GM18519 (cell line): ENCODE measurements at regions not wholly inside any gene's neighbourhood (a gene's known extent, or its start where the extent isn't known, plus 50 kb on each side); places are given as distances from the start of the nearest gene placed in this dataset.

Experiments used
- ATAC-seq: cut with Tn5 transposase; IDR thresholded peaks from one replicate; pipeline ENCODE4 v1.9.1; 2021; ENCODE audit warnings: mild to moderate bottlenecking, moderate library complexity; ENCODE audit not compliant: unreplicated experiment, low FRiP score

DNA sequence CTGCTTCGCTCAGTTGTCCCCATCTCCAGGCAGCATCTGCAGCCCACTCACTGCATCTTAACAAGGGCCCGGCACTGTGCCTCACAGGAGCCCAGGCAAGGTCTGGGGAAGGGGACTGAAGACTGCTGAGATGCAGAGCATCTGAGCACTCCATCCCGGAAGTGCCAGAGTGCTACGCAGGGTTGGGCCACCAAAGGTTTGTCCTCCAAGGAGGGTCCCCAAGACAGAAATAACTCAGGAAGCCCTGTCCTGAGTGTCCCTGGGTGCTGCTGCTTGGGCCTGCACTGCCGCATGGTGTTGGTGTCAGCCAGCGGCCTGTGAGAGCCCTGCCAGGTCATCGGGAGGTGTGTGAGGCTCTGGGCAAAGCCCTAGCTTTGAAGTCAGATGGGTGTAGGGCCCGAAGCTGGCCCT, 288.2 kb upstream of the ZMIZ1 start:
- ATAC-seq, result no peak

DNA sequence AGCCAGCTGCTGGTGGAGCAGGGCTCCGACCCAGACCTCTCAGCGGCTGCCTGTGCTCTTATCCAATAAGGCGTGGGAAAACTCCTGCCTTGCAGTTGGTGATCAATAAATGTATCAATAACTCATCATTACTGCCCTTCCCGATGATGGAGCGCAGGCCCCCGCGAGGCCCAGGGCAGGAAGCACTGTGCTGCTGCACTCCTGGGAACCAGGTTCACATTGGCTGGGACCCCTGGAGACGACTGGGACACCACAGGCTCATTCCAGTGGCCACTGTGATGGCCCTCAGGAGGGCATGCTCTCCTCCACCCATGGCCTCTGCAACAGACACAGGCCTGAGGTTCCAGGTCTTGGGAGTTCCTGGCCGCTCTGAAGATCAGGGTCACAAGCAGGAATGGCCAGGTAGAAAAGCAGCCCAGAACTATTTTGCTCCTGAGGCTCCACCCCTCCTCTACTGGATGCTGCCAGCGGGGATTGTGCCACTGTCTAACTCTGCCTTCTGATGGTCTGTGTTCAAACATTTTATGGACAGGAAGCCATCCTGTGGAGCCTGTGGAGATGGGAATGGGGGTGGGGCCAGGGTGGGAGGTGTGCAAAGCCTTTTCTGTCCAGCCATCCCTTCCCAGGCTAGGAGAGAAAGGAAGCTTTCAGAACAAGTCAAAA, 287.4 kb upstream of the ZMIZ1 start:
- ATAC-seq, result no peak

DNA sequence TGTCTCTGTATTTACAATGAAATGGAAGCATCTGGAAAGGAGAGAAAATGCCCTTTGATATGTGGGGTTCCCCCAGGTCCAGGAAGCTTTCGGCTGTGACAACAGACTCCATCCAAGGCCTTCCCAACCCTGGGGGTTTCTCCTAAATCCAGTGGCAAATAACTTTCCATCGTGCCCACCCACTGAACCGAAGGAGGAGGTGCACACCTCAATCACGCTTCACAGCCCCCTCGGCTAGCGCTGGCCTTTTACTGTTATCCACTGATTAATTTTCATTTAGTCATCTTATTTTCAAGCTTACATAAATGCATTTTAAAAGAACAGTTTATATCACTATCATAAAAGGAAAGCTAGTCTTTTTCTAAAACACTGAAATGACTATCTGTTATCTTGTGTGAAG, 286.8 kb upstream of the ZMIZ1 start:
- no peak for ATAC-seq

DNA sequence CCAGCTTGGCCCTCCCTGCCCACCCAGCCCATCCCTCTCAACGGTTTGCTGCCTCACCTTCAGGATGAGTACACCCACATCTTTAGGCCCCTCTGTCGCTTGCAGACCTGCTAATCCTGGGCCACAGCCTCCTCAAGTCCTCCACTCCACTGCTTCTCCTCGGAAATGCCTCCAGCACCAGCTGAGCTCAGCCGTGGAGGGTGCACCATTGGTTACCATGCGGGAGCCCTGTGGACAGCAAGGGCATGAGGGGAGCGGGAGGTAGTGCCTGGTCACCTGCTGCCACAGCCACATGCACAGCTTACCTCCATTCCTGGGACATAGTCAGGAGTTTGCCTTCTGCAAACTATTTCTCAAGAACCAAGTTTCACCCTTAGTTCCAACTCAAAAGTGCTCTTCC, 286.3 kb upstream of the ZMIZ1 start:
- ATAC-seq, result no peak

DNA sequence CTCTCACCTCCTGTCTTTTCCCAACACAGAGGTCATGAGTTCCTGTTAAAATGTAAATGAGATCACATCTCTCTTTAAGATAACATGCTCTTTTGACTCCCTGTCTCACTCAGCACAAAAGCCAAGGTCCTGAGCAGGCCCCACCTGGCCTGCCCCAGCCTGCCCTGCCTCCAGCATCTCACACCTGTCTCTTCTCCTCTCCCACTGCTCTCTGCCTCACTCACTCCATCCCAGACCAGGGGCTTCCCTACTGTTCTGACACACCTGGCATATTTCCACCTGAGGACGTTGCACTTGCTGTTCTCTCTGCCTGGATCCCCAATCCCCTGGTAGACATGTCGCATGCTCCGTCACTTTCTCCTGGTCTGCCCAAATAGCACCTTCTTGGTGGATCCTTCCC, 285.0 kb upstream of the ZMIZ1 start:
- ATAC-seq, result no peak

DNA sequence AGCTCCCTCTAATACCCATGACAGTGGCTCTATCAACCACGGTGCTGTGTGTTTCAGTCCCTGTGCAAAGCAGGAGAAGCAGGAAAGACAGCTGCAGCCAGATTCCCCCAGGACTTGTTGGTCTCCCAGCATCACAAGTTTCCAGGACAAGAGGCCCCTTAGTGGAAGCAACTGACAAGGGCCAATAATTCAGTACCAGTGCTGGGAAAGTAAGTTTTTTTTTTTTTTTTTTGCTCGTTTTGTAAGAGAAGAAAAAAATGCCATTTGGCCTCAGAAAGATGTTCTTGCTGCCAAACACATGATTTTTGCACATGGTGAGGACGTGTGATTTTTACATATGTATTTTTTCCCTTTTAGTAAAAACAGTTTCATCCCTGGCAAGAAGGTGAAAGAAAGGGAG, 284.2 kb upstream of the ZMIZ1 start:
- no peak for ATAC-seq

DNA sequence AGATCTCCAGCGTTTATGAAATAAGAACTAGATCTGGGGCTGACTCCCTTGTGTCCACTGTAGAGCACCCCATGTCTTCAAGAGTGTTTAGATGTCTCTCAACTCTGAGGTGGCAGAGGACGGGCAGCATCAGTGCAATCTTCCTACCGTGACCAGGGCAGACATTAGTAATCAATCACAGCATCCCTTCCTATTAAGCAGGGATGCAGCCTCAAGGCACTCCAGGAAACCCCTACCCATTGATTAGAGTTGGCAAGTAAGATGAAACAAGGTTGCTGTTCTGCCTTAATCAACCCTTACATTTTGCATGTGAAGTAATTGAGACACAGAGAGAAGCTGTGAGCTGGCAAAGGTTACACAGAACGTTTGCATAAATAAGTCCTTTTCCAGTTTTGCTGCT, 283.7 kb upstream of the ZMIZ1 start:
- ATAC-seq, result no peak

DNA sequence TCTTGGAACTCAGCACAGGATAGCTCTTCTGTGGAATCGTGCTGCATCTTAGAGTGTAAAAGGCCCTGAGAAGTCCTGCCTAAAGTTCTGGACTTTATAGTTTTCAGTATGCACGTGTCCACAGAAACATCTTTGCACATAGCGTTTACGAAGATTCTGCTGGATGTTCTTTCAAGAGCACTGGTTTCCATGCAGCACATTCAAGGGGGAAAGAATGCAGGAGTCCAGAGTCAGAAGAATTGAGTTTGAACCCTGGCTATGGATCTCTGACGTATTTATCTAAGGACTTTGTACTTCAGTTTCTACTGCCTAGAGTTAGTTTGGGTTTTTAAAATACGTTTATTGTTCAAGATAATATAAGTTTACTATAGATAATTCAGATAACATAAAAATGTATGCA, 282.8 kb upstream of the ZMIZ1 start:
- no peak for ATAC-seq

DNA sequence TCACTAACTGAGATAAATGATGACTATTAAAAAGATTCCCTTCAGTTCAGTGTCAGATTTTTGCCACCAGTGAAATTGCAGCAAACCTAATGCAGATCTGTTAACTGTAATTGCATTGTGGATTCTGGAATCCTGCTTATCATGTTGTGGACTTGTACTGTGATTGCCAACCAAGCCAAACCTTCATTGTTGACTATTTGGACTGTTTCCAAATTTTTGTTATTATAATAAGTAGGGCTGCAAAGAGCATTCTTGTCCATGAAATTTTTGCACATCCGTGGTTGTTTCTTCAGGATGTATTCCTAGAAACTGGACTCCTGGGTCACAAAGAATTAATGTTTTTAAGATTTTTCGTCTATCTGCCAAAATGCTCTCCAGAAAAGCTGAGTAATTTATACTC, 281.6 kb upstream of the ZMIZ1 start:
- no peak for ATAC-seq

DNA sequence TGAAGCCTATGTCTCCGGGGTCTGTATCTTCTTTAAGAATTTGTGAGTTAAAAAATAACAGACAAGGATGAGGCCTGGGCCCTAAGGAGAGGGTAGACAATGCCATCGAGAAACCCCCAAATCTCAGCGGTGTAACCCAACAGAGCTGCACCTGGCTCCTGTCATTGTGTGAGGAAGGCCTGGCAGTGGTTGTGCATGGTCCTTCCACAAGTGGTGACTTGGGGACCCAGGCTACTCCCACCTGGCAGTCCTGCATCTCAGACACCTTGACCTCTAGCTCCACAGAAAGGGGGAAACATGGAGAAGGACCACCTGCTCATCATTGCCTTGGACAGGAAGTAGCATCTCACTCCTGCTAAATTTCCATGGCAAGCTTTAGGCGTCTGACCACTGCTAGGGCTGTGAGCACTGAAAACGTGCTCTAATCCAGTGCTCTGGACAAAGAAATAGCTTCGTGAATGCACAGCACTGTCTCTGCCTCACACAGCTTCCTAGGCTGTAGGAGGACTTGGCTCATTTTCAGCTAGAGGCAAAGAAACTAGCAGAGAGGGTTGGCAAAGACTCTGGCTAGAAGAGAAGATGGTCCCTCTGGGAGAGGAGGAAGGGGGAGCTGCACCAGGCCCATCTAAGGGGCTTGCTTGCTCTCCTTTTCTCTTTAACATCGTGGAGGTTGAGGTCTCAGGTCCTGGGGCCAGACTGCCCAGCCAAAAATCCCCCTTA, 273.9 kb upstream of the ZMIZ1 start:
- no peak for ATAC-seq

DNA sequence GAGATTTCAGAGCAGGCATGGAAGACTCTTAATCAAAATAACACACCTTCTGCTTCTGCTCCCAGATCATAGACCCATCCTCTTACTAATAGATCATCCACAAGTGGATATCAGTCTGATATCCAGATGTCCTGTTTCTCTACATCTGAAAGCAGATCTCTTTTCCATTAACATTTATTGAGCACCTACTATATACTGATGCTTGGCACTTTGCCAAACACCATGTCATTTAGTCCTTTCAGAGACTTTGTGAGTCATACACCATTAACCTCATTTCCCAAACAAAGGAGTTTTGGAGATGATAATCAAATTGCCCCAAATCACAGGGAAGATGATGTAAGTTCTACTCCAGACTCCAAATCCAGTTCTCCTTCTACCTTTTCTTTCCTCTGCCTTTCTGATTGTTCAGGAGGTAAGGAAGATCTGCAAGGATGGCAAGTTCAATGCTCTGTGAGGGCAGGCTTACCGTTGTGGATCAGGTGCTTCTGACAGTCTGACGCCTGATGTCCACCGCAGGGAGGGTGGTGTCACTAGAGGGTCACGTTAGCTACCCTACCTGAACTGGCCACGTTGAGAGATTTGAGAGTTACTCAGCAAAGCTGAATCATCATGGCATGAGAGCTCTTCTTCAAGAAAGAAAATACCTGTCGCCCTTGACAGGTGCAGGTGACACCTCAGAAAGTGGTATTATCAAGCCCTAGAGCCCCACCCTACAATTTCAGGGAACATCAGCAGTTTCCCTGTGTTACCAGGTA, 269.6 kb upstream of the ZMIZ1 start:
- no peak for ATAC-seq

DNA sequence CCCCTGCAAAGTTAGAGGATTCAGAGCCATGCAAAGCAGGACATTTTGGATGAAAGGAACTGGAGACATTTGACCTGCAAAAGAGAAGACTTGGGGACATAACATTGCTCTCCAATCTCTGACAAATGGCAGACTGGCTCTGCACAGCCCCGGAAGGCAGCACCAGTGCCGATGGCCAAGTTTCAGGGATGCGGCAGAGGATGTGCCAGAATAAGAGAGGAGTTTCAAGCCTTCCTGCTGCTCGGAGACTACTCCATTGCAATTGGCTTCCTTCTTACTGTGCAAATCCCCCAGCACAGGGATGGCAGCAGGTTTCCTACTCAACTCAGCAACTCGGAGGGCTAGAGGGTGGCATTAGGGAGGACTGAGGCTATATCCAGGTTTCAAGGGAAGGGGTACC, 268.8 kb upstream of the ZMIZ1 start:
- ATAC-seq, result no peak

DNA sequence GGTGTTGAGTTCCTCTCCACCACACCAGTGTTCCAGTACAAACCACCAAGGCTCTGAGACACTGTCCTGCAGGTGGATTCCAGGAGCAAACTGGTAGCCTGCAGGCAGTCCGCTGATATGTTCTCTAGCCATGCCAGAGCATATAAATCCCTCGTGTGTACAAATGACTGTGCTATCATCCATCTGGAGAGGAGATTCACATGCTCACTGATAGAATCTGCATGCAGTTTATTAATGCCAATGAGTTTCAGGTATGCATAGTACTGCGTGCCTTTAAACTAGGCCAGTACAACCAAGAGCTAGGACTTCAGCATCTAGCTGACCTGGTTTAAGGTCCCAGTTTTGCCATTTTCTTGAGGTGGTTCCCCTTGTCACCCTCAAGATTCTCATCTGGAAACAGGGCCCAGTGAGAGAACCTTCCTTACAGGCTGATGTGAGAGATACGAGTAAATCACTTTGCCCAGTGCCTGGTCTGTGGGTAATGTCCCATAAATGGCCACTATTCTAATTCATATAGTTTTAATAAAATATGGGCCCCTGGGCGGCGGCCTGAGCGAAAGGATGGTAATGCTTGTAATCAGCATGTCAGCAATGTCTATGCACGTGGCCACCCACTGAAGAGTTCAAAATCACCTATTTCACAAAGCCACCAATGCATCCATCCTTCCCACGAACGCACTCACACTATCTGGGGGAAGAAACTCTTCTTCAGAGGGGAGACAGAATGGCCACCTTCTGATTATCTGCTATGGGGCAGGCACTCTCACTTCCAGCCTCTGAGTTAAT, 268.0 kb upstream of the ZMIZ1 start:
- no peak for ATAC-seq

DNA sequence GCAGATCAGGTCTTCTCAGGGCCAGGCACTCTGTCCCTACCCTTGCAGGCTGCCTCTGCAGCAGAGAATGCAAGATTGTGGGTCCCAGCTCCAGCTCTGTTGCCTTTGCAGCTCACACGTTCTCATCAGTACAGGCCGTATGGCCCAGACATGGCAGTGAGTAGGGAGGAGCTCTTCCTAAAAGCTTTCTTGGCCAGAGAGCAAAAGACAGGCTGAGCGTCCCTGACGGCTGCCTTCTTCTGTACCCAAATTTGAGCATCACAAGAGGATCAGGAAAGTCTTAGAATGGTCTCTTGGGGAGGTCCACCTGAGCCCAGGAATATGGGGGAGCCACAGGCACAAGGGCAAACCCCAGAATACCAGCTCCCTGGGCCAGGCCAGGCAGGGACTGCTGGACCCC, 266.3 kb upstream of the ZMIZ1 start:
- ATAC-seq, result no peak

DNA sequence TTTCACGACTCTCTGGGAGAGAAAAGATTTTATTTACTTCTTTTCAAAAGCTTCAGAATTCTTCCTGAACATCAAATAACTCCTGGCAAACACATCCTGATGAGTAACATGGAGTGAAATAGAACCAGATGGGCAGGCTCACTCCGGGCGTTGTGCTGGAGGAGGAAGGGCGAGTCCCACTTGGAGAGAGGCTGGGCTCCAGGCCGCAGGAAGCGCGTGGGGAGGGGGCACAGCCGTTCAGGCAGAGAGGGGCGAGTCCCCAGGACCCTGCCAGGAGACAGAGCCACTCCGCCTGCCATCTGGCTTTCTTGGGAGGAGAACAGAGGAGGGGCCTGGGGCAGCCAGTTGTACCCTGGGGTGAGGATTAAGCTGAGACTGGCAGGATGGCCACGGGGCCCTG, 265.9 kb upstream of the ZMIZ1 start:
- ATAC-seq, result no peak

DNA sequence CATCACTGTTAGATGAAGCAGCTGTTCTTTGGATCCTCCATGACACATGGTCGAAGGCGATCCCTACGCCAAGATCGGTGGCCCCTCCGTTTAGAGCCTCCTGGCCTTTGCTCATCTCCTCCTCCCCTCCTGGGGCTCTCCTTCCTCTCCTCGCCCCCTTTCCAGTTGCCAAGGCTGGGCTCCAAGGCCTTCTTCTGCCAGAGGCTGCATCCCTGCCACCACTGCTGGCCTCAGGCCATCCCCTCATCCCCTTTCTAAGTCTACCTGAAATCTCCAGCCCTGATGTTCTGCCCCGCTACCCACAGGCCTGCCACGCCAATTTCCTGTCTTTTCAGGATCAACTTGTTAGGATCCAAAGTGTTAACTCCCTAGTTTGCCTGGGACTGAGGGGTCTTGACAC, 265.1 kb upstream of the ZMIZ1 start:
- ATAC-seq, result no peak

DNA sequence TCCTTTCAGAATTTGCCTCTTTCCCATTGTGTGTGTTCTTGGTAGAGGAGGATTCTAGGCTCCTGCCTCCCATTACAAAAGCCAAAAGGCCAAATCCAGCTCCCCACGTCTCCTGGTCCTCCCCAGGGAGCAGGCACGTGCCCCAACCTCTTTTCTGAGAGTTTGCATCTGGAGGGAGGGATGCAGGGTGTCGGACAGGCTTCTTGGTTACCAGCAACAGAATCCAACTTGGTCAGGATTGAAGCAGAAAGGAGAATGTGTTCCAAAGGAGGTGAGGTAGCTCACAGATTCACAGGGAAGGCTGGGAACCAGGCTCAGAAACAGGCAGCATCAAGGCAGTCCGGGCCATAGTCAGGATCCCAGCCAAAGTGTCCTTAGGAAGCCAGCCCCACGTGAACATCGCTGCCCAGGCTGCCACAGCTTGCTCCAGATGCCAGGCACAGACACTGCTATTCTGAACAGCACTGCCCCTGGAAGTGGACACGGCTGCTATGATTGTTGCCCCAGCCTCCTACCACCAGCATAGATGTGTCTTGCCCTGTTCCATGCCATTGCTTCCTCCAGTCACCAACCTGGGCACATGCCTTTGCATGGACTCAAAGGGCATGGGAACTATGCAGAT, 264.2 kb upstream of the ZMIZ1 start:
- no peak for ATAC-seq

DNA sequence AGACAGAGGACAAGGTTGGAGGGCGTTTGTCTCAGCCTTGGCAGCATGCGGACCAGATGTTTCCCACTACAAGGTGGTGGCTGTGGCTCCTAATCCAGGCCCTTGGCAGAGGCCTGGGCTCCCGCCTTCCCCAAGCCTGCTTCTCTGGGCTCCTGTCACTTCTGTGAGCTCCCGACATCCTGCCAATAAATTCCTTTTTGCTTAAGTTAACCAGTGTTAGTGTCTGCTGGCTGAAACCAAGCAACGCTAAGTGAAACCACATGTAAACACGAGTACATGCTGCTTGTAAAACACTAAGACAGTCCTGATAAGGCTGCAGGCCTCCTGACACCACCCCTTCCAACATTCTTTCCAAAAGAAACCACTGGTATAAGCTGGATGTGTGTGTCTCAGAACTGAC, 263.6 kb upstream of the ZMIZ1 start:
- no peak for ATAC-seq

DNA sequence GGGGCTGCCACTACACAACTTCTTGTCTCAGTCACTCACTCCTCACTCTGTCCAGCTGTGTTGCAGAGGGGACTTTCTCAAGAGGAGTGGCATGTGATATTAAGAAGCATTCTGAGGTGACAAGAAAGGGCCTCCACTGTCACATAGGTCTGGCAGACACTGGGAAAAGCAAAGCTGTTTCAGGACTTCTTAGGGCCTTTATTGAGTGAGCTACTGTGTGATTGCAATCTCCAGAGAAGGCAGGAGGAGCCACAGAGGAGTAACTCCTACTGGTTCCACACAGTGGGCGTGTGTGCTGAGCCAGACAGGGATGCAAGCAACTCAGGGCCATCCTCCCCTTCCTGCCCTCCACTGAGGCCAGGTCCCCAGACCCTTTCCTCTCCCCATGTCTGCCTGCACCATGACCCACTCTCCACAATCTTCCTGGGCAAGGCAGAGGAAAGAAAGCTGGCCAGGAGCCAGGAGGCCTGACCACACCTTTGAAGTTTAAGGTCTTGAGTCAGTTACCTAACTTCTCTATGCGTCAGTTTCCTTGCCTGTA, 262.0 kb upstream of the ZMIZ1 start:
- ATAC-seq, result no peak

DNA sequence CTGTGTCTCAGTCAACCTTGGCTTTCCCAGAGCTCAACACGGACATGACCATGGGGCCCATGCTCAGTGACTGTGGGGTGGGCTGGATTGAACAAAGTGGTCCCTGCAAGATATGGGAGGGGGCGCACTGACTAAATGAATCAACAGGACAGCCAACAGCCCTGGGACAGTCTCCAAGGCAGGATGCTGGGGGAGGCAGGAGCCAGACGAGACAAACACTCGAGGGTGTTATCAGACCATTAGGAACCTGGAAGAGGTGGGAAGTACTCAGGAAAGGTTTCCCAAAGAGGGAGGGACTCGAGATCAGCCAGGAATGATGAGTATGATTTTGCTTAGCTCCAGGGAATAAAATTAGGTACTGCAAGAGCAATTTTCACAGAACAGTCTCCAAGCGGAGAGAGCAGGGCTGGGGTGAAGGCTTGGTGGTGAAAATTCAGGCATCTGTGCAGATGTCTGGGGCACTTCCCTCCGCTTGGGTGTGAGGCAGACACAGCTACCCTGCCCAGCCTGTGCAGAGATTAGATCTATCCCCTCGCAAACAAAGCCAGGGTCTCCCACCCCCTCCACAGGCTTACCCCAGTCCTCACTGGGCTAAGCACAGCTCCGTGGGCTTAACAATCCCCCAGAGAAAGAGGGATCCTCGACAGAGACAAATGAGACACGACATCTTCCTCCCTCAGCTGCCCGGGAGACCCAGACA, 261.1 kb upstream of the ZMIZ1 start:
- no peak for ATAC-seq
